ENCODE measurements at regions not wholly inside any gene's neighbourhood (a gene's known extent, or its start where the extent isn't known, plus 50 kb on each side); places are given as distances from the start of the nearest gene placed in this dataset.

- TF ChIP-seq CEBPB (IDR thresholded peaks at IDR 0.05; ENCODE audit: low read depth, low read length) (peak; percentile 63), RFX5 (IDR thresholded peaks at IDR 0.05; ENCODE audit: low read depth, low read length) (no peak)
- no peak overlapping the region; a peak in 1 of 4 replicates for H4K8ac ChIP-seq (ENCODE audit: low read depth in 2 of 2, low read length in 2 of 2)
- no peaks in the 10 kb centered on the region for H3K9me1 ChIP-seq (ENCODE audit: insufficient read depth, low read length)
- H2BK20ac ChIP-seq (ENCODE audit: low read depth, low read length), result no peak overlapping the region
- DNase-seq (no peak), ATAC-seq (ENCODE audit: low read depth) (peak; percentile 24)
- intact Hi-C loops (cut with micrococcal nuclease) (no loop called here), in situ Hi-C loops (cut with MboI; ENCODE audit: low sequenced_read_pairs) (no loop called here), dilution Hi-C loops (cut with HindIII; ENCODE audit: low sequenced_read_pairs, unreplicated experiment) (no loop called here)
- no peak overlapping the region for H3K14ac ChIP-seq (replicated peaks; ENCODE audit: low read depth, low read length)
- H3K4ac ChIP-seq (ENCODE audit: low read depth, low read length), result no peak overlapping the region
- H3K56ac ChIP-seq (ENCODE audit: extremely low read depth, insufficient read depth, low read length), result no peak overlapping the region
- WGBS, 2 experiments (ENCODE audit: extremely low coverage in 2 of 2, insufficient read length in 1 of 2), result no CpG with 5 or more reads among the region's 3 CpGs
- H2BK120ac ChIP-seq (ENCODE audit: low read depth, low read length), result no peak overlapping the region
- no TSS peak for BruUV-seq (replicated peaks)
- H4K91ac ChIP-seq (ENCODE audit: insufficient read depth, low read depth, low read length), result 0 out of 2 replicates have a peak overlapping the region, but pooled peaks have one; percentile 44
- H3K9ac ChIP-seq (ENCODE audit: low read depth, low read length), result no peak overlapping the region
- CTCF ChIA-PET, result no interaction called here
- H4K5ac ChIP-seq (ENCODE audit: low read depth, low read length), result no peak overlapping the region
- no peak overlapping the region for H2BK5ac ChIP-seq (ENCODE audit: low read depth, low read length, poor library complexity, severe bottlenecking)
- no peaks in the 10 kb centered on the region for H3K9me3 ChIP-seq (ENCODE audit: control insufficient read depth, insufficient read depth, low read length)
- H3K18ac ChIP-seq (ENCODE audit: low read depth, low read length), result no peak overlapping the region
- H3K4me1 ChIP-seq (ENCODE audit: control insufficient read depth, insufficient read depth, low read length), result peaks cover 3% of the 10 kb centered on the region
- no peaks in the 10 kb centered on the region for H3K36me3 ChIP-seq (ENCODE audit: control insufficient read depth, insufficient read depth, low read length)
- POLR2A ChIA-PET (ENCODE audit: unreplicated experiment), result no interaction called here
- no peak overlapping the region for H2BK15ac ChIP-seq (ENCODE audit: low read depth, low read length)
- no peak overlapping the region for H2AK5ac ChIP-seq (ENCODE audit: low read depth, low read length)
- H3K79me1 ChIP-seq (ENCODE audit: low read depth in 1 of 2, low read length in 2 of 2), result no peaks in the 10 kb centered on the region
- H3K4me2 ChIP-seq (ENCODE audit: low read depth, low read length), result peak overlapping the region; percentile 53; the same call in 1 of the 2 replicates
- no peaks in the 10 kb centered on the region for H4K20me1 ChIP-seq (ENCODE audit: insufficient read depth, low read length)
- H2AK9ac ChIP-seq (replicated peaks; ENCODE audit: low read depth, low read length, poor library complexity), result no peak overlapping the region
- no peaks in the 10 kb centered on the region for H3K27me3 ChIP-seq (ENCODE audit: control insufficient read depth, insufficient read depth, low read length)
- no peak overlapping the region for H3K27ac ChIP-seq (ENCODE audit: insufficient read depth, low read length)
- no peak overlapping the region for H3K4me3 ChIP-seq (ENCODE audit: insufficient read depth, low read depth, low read length)
- H2AFZ ChIP-seq (replicated peaks; ENCODE audit: low read length, poor library complexity), result no peak overlapping the region
- H3K23ac ChIP-seq (ENCODE audit: low read depth, low read length), result no peak overlapping the region
These were observed 323.0 kb downstream of the EFNB2 start for GRCh38 chr13:106212386-106213010.

Measured in IMR-90 (cell line).